HepG2 (cell line): ENCODE measurements at regions not wholly inside any gene's neighbourhood (a gene's known extent, or its start where the extent isn't known, plus 50 kb on each side); places are given as distances from the start of the nearest gene placed in this dataset.

Experiments used
- BORCS8-MEF2B ChIP-seq: sonication (generic); formaldehyde crosslinking; IDR thresholded peaks from 2 replicates; pipeline ENCODE4 v1.8.0; 2022; ENCODE audit warnings: mild to moderate bottlenecking, missing genetic modification reagents
- ELF1 ChIP-seq: sonication (generic); formaldehyde crosslinking; IDR thresholded peaks from 2 replicates; pipeline ENCODE4 v1.4.0; 2020; ENCODE audit warnings: missing genetic modification reagents
- GABPA ChIP-seq, 2 experiments: IDR thresholded peaks; 2 replicates each; pipeline ENCODE4 v1.6.1; 2011 to 2016; ENCODE audit warnings: low read depth in 2 of 2, low read length in 1 of 2, missing biosample characterization in 1 of 2, missing genetic modification characterization in 1 of 2
- HDAC6 ChIP-seq: fragments of 200-600 bp; sonication (generic); IDR thresholded peaks from 2 replicates; pipeline ENCODE4 v1.7.0; 2017; ENCODE audit warnings: mild to moderate bottlenecking, antibody characterized with exemption, low read length, low read depth
- KDM6A ChIP-seq: IDR thresholded peaks from 2 replicates; pipeline ENCODE4 v1.6.1; 2016; ENCODE audit warnings: low read depth
- MAFF ChIP-seq: IDR thresholded peaks from 2 replicates; pipeline ENCODE4 v1.6.1; 2011; ENCODE audit warnings: low read depth, low read length, improper control_type of control experiment
- PITX1 ChIP-seq: sonication (generic); formaldehyde crosslinking; IDR thresholded peaks from 2 replicates; pipeline ENCODE4 v1.5.1; 2020; ENCODE audit warnings: mild to moderate bottlenecking, missing genetic modification reagents
- RAD51 ChIP-seq: fragments of 450-650 bp; IDR thresholded peaks from 2 replicates; pipeline ENCODE4 v1.6.1; 2016; ENCODE audit warnings: borderline replicate concordance
- SOX13 ChIP-seq, 3 experiments: fragments of 450-650 bp in 1 of 3; sonication (generic) in 1 of 3; formaldehyde crosslinking in 1 of 3; IDR thresholded peaks in 2 of 3; conservative IDR thresholded peaks in 1 of 3; 2 replicates each; pipeline versions ENCODE4 v1.5.0 to v1.6.1; 2016 to 2020; ENCODE audit warnings: antibody characterized with exemption in 1 of 3, mild to moderate bottlenecking in 1 of 3, missing compliant biosample characterization in 1 of 3, missing genetic modification reagents in 1 of 3, moderate library complexity in 1 of 3
- ZNF235 ChIP-seq: sonication (generic); formaldehyde crosslinking; IDR thresholded peaks from 2 replicates; pipeline ENCODE4 v1.8.1; 2023; ENCODE audit warnings: mild to moderate bottlenecking, missing genetic modification reagents, borderline replicate concordance
- ZNF552 ChIP-seq: sonication (generic); formaldehyde crosslinking; IDR thresholded peaks from 2 replicates; pipeline ENCODE4 v1.9.0; 2022; ENCODE audit warnings: missing genetic modification reagents, mild to moderate bottlenecking, borderline replicate concordance
- ZNF768 ChIP-seq: sonication (generic); formaldehyde crosslinking; IDR thresholded peaks from 2 replicates; pipeline ENCODE4 v1.4.0; 2020; ENCODE audit warnings: missing genetic modification reagents
- ZZZ3 ChIP-seq: sonication (generic); formaldehyde crosslinking; IDR thresholded peaks from 2 replicates; pipeline ENCODE4 v1.4.0; 2020; ENCODE audit warnings: missing genetic modification reagents, mild to moderate bottlenecking, borderline replicate concordance
- TF ChIP-seq, protein P1 (sequence below): sonication (generic); formaldehyde crosslinking; IDR thresholded peaks from 2 replicates; pipeline ENCODE4 v1.4.0; 2020; ENCODE audit warnings: missing genetic modification reagents
- TF ChIP-seq, protein P2 (sequence below): sonication (generic); formaldehyde crosslinking; IDR thresholded peaks from 2 replicates; pipeline ENCODE4 v1.4.0; 2020; ENCODE audit warnings: missing genetic modification reagents
- TF ChIP-seq, protein P3 (sequence below): sonication (generic); formaldehyde crosslinking; IDR thresholded peaks from 2 replicates; pipeline ENCODE4 v1.4.0; 2020; ENCODE audit warnings: low read depth, mild to moderate bottlenecking, missing genetic modification reagents
- TF ChIP-seq, protein P4 (sequence below): IDR thresholded peaks from 2 replicates; pipeline ENCODE4 v1.6.1; 2012; ENCODE audit warnings: low read length, improper control_type of control experiment
- TF ChIP-seq, protein P5 (sequence below): sonication (generic); formaldehyde crosslinking; IDR thresholded peaks from 2 replicates; pipeline ENCODE4 v1.8.1; 2023; ENCODE audit warnings: mild to moderate bottlenecking, missing genetic modification reagents, borderline replicate concordance

DNA sequence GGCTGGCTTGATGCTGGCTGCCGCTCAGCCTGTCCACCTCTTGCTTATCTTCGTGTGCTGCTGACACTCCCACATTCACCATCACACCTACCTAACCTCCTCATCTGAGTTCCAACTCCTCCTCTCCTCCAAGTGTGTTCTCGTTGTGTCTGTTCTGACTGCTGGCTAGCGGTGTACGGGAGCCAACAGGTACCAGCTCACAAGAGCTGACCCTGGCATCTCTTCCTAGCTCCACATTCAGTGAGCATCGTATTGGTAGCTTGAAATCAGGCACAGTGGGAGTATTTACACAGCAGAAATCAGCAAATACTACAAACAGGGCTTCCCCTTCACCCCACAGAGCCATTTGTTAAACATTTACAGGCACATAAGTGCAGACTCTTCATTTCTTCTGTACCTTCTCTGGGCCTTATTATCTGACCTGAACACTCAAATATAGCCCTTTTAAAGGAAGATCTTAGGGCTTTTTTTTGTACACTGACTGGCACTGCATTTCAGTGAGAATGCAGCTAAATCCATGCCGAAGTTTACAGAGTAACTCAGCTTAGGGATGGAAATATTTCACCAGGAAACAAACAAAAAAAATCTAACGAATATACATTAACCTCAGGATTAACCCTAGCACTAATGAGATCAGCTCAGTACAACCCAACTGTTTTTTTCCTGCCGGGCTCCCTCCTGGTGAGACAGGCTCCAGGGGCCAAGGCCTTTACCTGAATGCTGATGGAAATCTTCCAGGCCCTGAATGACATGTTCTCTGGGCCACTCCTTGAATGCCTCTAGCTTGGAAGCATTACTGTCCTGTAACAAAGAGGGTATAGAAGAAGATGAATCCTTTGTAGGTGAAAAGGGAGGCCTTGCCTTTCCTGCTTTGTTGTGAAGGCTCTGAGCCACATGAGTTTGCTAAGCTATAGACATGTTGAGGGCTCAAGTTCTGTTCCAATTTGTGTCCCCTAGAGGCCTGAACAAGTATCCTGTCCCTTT, 150.5 kb upstream of the LPP start (continued):
- TF ChIP-seq, protein P1, sequence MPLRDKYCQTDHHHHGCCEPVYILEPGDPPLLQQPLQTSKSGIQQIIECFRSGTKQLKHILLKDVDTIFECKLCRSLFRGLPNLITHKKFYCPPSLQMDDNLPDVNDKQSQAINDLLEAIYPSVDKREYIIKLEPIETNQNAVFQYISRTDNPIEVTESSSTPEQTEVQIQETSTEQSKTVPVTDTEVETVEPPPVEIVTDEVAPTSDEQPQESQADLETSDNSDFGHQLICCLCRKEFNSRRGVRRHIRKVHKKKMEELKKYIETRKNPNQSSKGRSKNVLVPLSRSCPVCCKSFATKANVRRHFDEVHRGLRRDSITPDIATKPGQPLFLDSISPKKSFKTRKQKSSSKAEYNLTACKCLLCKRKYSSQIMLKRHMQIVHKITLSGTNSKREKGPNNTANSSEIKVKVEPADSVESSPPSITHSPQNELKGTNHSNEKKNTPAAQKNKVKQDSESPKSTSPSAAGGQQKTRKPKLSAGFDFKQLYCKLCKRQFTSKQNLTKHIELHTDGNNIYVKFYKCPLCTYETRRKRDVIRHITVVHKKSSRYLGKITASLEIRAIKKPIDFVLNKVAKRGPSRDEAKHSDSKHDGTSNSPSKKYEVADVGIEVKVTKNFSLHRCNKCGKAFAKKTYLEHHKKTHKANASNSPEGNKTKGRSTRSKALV (CRISPR knock-in tag), result no peak
- TF ChIP-seq BORCS8-MEF2B (peak; percentile 23; the same call in 1 of the 2 replicates), ZNF552 (CRISPR knock-in tag) (0 out of 2 replicates have a peak, but pooled peaks have one; percentile 20), MAFF (peak; percentile 83), HDAC6 (no peak), PITX1 (CRISPR knock-in tag) (peak; percentile 33), GABPA (IDR thresholded peaks at IDR 0.05; ENCODE audit: low read depth, low read length) (no peak), GABPA (CRISPR knock-in tag; IDR thresholded peaks at IDR 0.05; ENCODE audit: low read depth) (peak; percentile 28; the same call in 1 of the 2 replicates), KDM6A (CRISPR knock-in tag) (peak; percentile 83), ELF1 (CRISPR knock-in tag) (0 out of 2 replicates have a peak, but pooled peaks have one; percentile 13), ZZZ3 (CRISPR knock-in tag) (no peak), ZNF235 (CRISPR knock-in tag) (no peak), SOX13 (IDR thresholded peaks at IDR 0.05) (no peak), SOX13 (CRISPR knock-in tag; conservative IDR thresholded peaks at IDR 0.05 in 1 of 2, IDR thresholded peaks at IDR 0.05 in 1 of 2) (peak in 1 of 2 experiments; percentile 75; a peak in 2 of 4 replicates), ZNF768 (no peak), RAD51 (no peak)
- TF ChIP-seq, protein P2, sequence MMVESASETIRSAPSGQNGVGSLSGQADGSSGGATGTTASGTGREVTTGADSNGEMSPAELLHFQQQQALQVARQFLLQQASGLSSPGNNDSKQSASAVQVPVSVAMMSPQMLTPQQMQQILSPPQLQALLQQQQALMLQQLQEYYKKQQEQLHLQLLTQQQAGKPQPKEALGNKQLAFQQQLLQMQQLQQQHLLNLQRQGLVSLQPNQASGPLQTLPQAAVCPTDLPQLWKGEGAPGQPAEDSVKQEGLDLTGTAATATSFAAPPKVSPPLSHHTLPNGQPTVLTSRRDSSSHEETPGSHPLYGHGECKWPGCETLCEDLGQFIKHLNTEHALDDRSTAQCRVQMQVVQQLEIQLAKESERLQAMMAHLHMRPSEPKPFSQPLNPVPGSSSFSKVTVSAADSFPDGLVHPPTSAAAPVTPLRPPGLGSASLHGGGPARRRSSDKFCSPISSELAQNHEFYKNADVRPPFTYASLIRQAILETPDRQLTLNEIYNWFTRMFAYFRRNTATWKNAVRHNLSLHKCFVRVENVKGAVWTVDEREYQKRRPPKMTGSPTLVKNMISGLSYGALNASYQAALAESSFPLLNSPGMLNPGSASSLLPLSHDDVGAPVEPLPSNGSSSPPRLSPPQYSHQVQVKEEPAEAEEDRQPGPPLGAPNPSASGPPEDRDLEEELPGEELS (CRISPR knock-in tag), result peak; percentile 87
- TF ChIP-seq, protein P3, sequence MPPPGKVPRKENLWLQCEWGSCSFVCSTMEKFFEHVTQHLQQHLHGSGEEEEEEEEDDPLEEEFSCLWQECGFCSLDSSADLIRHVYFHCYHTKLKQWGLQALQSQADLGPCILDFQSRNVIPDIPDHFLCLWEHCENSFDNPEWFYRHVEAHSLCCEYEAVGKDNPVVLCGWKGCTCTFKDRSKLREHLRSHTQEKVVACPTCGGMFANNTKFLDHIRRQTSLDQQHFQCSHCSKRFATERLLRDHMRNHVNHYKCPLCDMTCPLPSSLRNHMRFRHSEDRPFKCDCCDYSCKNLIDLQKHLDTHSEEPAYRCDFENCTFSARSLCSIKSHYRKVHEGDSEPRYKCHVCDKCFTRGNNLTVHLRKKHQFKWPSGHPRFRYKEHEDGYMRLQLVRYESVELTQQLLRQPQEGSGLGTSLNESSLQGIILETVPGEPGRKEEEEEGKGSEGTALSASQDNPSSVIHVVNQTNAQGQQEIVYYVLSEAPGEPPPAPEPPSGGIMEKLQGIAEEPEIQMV, result no peak
- TF ChIP-seq, protein P4, sequence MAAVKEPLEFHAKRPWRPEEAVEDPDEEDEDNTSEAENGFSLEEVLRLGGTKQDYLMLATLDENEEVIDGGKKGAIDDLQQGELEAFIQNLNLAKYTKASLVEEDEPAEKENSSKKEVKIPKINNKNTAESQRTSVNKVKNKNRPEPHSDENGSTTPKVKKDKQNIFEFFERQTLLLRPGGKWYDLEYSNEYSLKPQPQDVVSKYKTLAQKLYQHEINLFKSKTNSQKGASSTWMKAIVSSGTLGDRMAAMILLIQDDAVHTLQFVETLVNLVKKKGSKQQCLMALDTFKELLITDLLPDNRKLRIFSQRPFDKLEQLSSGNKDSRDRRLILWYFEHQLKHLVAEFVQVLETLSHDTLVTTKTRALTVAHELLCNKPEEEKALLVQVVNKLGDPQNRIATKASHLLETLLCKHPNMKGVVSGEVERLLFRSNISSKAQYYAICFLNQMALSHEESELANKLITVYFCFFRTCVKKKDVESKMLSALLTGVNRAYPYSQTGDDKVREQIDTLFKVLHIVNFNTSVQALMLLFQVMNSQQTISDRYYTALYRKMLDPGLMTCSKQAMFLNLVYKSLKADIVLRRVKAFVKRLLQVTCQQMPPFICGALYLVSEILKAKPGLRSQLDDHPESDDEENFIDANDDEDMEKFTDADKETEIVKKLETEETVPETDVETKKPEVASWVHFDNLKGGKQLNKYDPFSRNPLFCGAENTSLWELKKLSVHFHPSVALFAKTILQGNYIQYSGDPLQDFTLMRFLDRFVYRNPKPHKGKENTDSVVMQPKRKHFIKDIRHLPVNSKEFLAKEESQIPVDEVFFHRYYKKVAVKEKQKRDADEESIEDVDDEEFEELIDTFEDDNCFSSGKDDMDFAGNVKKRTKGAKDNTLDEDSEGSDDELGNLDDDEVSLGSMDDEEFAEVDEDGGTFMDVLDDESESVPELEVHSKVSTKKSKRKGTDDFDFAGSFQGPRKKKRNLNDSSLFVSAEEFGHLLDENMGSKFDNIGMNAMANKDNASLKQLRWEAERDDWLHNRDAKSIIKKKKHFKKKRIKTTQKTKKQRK, result no peak
- TF ChIP-seq, protein P5, sequence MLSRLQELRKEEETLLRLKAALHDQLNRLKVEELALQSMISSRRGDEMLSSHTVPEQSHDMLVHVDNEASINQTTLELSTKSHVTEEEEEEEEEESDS, result no peak
